ENCODE measurements at regions not wholly inside any gene's neighbourhood (a gene's known extent, or its start where the extent isn't known, plus 50 kb on each side); places are given as distances from the start of the nearest gene placed in this dataset.
"Not testable (repeated sequence)": the region's sequence is repeated elsewhere in the genome, so short reads cannot be mapped to it uniquely, and the experiment has no call there.

- DNase-seq (ENCODE audit: low read depth in 3 of 3, low spot score in 2 of 3), result no peak
Measured at GRCh38 chr5:71904852-71905251, 185.8 kb downstream of the CARTPT start.

- DNase-seq (ENCODE audit: low read depth in 3 of 3, low spot score in 2 of 3), result no peak
Measured at GRCh38 chr5:71905834-71906711, 187.0 kb downstream of the CARTPT start.

GRCh38 chr5:71907001-71907588, 188.0 kb downstream of the CARTPT start:
- no peak for DNase-seq (ENCODE audit: low read depth in 3 of 3, low spot score in 2 of 3)

- DNase-seq (ENCODE audit: low read depth in 3 of 3, low spot score in 2 of 3), result no peak
Measured at GRCh38 chr5:71907608-71908145, 188.6 kb downstream of the CARTPT start.

- no peak for DNase-seq (ENCODE audit: low read depth in 3 of 3, low spot score in 2 of 3)
Measured at GRCh38 chr5:71910741-71911140, 191.7 kb downstream of the CARTPT start.

- no peak for DNase-seq (ENCODE audit: low read depth in 3 of 3, low spot score in 2 of 3)
Measured at GRCh38 chr5:71912021-71912420, 192.9 kb downstream of the CARTPT start.

GRCh38 chr5:71914281-71914680, 193.0 kb upstream of the MAP1B start:
- no peak for DNase-seq (ENCODE audit: low read depth in 3 of 3, low spot score in 2 of 3)

- DNase-seq (ENCODE audit: low read depth in 3 of 3, low spot score in 2 of 3), result no peak
Measured at GRCh38 chr5:71922584-71923106, 184.6 kb upstream of the MAP1B start.

- no peak for DNase-seq (ENCODE audit: low read depth in 3 of 3, low spot score in 2 of 3)
Measured at GRCh38 chr5:71923755-71924154, 183.5 kb upstream of the MAP1B start.

- DNase-seq (ENCODE audit: low read depth in 3 of 3, low spot score in 2 of 3), result no peak
Measured at GRCh38 chr5:71924325-71924724, 182.9 kb upstream of the MAP1B start.

GRCh38 chr5:71924980-71925379, 182.3 kb upstream of the MAP1B start:
- no peak for DNase-seq (ENCODE audit: low read depth in 3 of 3, low spot score in 2 of 3)

- DNase-seq (ENCODE audit: low read depth in 3 of 3, low spot score in 2 of 3), result no peak
Measured at GRCh38 chr5:71925608-71926091, 181.6 kb upstream of the MAP1B start.

GRCh38 chr5:71929003-71929402, 178.3 kb upstream of the MAP1B start:
- no peak for DNase-seq (ENCODE audit: low read depth in 3 of 3, low spot score in 2 of 3)

- not testable (repeated sequence) for DNase-seq (ENCODE audit: low read depth in 3 of 3, low spot score in 2 of 3)
Measured at GRCh38 chr5:71930554-71930953, 176.7 kb upstream of the MAP1B start.

- no peak for DNase-seq (ENCODE audit: low read depth in 3 of 3, low spot score in 2 of 3)
Measured at GRCh38 chr5:71932131-71932654, 175.1 kb upstream of the MAP1B start.

- DNase-seq (ENCODE audit: low read depth in 3 of 3, low spot score in 2 of 3), result no peak
Measured at GRCh38 chr5:71932655-71933338, 174.5 kb upstream of the MAP1B start.

- DNase-seq (ENCODE audit: low read depth in 3 of 3, low spot score in 2 of 3), result no peak
Measured at GRCh38 chr5:71934322-71934721, 173.0 kb upstream of the MAP1B start.

GRCh38 chr5:71937921-71938698, 169.2 kb upstream of the MAP1B start:
- no peak for DNase-seq (ENCODE audit: low read depth in 3 of 3, low spot score in 2 of 3)

GRCh38 chr5:71938895-71939294, 168.4 kb upstream of the MAP1B start:
- no peak for DNase-seq (ENCODE audit: low read depth in 3 of 3, low spot score in 2 of 3)

Measured in right renal cortex interstitium (tissue), 3 donors.